ENCODE measurements at regions not wholly inside any gene's neighbourhood (a gene's known extent, or its start where the extent isn't known, plus 50 kb on each side); places are given as distances from the start of the nearest gene placed in this dataset.

- TF ChIP-seq RAD21 (IDR thresholded peaks at IDR 0.05; ENCODE audit: low read depth) (no peak), EGR1 (IDR thresholded peaks at IDR 0.05) (no peak), YY1 (IDR thresholded peaks at IDR 0.05; ENCODE audit: low read depth) (no peak), TCF12 (IDR thresholded peaks at IDR 0.05; ENCODE audit: low read depth) (no peak), FOXM1 (IDR thresholded peaks at IDR 0.05; ENCODE audit: borderline replicate concordance, low read depth) (no peak), CREB1 (IDR thresholded peaks at IDR 0.05; ENCODE audit: low read depth) (no peak), CEBPB (IDR thresholded peaks at IDR 0.05) (no peak), TAF1 (IDR thresholded peaks at IDR 0.05; ENCODE audit: low read depth) (no peak)
- TF ChIP-seq, protein P1, sequence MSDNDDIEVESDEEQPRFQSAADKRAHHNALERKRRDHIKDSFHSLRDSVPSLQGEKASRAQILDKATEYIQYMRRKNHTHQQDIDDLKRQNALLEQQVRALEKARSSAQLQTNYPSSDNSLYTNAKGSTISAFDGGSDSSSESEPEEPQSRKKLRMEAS (IDR thresholded peaks at IDR 0.05), result no peak
These were observed 77.7 kb upstream of the VSTM2B start for GRCh38 chr19:29448046-29448445.

DNA sequence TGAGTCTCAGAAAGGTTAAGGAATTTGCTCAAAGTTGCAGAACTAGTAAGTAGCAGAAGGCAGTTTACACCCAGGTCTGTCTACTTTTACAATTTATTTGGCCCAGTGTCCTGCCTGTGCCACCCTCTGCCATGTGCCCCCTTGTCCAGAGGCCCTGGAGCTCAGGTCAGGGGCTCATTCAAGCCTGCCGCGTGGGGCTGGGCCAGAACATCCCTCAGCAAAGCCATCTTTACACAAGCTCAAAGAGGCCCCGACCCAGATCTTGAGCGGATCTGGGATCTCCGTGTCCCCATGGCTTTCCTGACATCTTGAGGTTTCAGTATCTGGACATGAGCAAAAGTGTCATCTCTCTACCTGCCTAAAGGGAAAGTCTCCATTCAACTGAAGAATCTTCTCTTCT, 76.4 kb upstream of the VSTM2B start:
- TF ChIP-seq EP300 (IDR thresholded peaks at IDR 0.05; ENCODE audit: borderline replicate concordance), result no peak
- no peak for TF ChIP-seq CREB1 (IDR thresholded peaks at IDR 0.05; ENCODE audit: low read depth)
- no peak for TF ChIP-seq YY1 (IDR thresholded peaks at IDR 0.05; ENCODE audit: low read depth)
- TF ChIP-seq TCF12 (IDR thresholded peaks at IDR 0.05; ENCODE audit: low read depth), result no peak
- no peak for TF ChIP-seq CEBPB (IDR thresholded peaks at IDR 0.05)

DNA sequence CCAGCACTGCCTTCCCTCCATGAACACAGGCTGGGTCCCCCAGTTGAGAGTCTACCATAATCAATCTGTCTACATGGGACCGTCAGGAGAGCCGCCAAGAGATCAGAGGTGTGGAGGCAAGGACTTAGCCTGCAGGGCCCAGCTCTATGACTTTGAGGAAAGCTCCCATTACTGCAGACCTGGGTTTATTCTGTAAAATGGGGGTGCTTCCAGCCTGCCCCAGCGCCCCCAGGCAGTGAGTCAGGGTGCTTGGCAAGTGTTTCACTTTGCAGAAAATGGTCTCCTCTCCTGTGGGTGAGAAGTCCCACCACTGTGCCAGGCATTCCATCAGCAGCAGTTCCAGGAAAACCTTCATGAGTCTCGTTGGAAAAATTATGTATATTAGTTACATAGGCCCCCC, 75.5 kb upstream of the VSTM2B start:
- TF ChIP-seq TEAD4 (IDR thresholded peaks at IDR 0.05) (no peak), NFIC (IDR thresholded peaks at IDR 0.05) (no peak), ZBTB7A (IDR thresholded peaks at IDR 0.05; ENCODE audit: low read depth) (no peak), TAF1 (IDR thresholded peaks at IDR 0.05; ENCODE audit: low read depth) (no peak), TCF12 (IDR thresholded peaks at IDR 0.05; ENCODE audit: low read depth) (no peak), RAD21 (IDR thresholded peaks at IDR 0.05; ENCODE audit: low read depth) (no peak), YY1 (IDR thresholded peaks at IDR 0.05; ENCODE audit: low read depth) (no peak), EGR1 (IDR thresholded peaks at IDR 0.05) (no peak), EP300 (IDR thresholded peaks at IDR 0.05; ENCODE audit: borderline replicate concordance) (no peak), FOXM1 (IDR thresholded peaks at IDR 0.05; ENCODE audit: borderline replicate concordance, low read depth) (no peak), CEBPB (IDR thresholded peaks at IDR 0.05) (no peak), CREB1 (IDR thresholded peaks at IDR 0.05; ENCODE audit: low read depth) (no peak)
- TF ChIP-seq, protein P2, sequence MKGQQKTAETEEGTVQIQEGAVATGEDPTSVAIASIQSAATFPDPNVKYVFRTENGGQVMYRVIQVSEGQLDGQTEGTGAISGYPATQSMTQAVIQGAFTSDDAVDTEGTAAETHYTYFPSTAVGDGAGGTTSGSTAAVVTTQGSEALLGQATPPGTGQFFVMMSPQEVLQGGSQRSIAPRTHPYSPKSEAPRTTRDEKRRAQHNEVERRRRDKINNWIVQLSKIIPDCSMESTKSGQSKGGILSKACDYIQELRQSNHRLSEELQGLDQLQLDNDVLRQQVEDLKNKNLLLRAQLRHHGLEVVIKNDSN (IDR thresholded peaks at IDR 0.05), result no peak
- TF ChIP-seq, protein P1 (IDR thresholded peaks at IDR 0.05), result no peak
- TF ChIP-seq, protein P3, sequence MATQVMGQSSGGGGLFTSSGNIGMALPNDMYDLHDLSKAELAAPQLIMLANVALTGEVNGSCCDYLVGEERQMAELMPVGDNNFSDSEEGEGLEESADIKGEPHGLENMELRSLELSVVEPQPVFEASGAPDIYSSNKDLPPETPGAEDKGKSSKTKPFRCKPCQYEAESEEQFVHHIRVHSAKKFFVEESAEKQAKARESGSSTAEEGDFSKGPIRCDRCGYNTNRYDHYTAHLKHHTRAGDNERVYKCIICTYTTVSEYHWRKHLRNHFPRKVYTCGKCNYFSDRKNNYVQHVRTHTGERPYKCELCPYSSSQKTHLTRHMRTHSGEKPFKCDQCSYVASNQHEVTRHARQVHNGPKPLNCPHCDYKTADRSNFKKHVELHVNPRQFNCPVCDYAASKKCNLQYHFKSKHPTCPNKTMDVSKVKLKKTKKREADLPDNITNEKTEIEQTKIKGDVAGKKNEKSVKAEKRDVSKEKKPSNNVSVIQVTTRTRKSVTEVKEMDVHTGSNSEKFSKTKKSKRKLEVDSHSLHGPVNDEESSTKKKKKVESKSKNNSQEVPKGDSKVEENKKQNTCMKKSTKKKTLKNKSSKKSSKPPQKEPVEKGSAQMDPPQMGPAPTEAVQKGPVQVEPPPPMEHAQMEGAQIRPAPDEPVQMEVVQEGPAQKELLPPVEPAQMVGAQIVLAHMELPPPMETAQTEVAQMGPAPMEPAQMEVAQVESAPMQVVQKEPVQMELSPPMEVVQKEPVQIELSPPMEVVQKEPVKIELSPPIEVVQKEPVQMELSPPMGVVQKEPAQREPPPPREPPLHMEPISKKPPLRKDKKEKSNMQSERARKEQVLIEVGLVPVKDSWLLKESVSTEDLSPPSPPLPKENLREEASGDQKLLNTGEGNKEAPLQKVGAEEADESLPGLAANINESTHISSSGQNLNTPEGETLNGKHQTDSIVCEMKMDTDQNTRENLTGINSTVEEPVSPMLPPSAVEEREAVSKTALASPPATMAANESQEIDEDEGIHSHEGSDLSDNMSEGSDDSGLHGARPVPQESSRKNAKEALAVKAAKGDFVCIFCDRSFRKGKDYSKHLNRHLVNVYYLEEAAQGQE (IDR thresholded peaks at IDR 0.05; ENCODE audit: low read depth), result no peak

- TF ChIP-seq NFIC (IDR thresholded peaks at IDR 0.05), result no peak
- no peak for TF ChIP-seq TAF1 (IDR thresholded peaks at IDR 0.05; ENCODE audit: low read depth)
- TF ChIP-seq ZBTB7A (IDR thresholded peaks at IDR 0.05; ENCODE audit: low read depth), result no peak
- no peak for TF ChIP-seq CEBPB (IDR thresholded peaks at IDR 0.05)
- no peak for TF ChIP-seq EP300 (IDR thresholded peaks at IDR 0.05; ENCODE audit: borderline replicate concordance)
- TF ChIP-seq CREB1 (IDR thresholded peaks at IDR 0.05; ENCODE audit: low read depth), result no peak
- TF ChIP-seq RAD21 (IDR thresholded peaks at IDR 0.05; ENCODE audit: low read depth), result no peak
- TF ChIP-seq TCF12 (IDR thresholded peaks at IDR 0.05; ENCODE audit: low read depth), result no peak
These were observed 75.0 kb upstream of the VSTM2B start for GRCh38 chr19:29450812-29451211.

GRCh38 chr19:29454109-29454508, 71.7 kb upstream of the VSTM2B start:
- no peak for TF ChIP-seq CREB1 (IDR thresholded peaks at IDR 0.05; ENCODE audit: low read depth)
- TF ChIP-seq, protein P1 (IDR thresholded peaks at IDR 0.05), result no peak
- TF ChIP-seq TAF1 (IDR thresholded peaks at IDR 0.05; ENCODE audit: low read depth), result no peak
- no peak for TF ChIP-seq ZBTB7A (IDR thresholded peaks at IDR 0.05; ENCODE audit: low read depth)
- TF ChIP-seq CEBPB (IDR thresholded peaks at IDR 0.05), result no peak
- TF ChIP-seq NFIC (IDR thresholded peaks at IDR 0.05), result no peak
- no peak for TF ChIP-seq EGR1 (IDR thresholded peaks at IDR 0.05)

- no peak for TF ChIP-seq TEAD4 (IDR thresholded peaks at IDR 0.05)
- no peak for TF ChIP-seq NFIC (IDR thresholded peaks at IDR 0.05)
- TF ChIP-seq, protein P2 (IDR thresholded peaks at IDR 0.05), result no peak
- TF ChIP-seq ZBTB7A (IDR thresholded peaks at IDR 0.05; ENCODE audit: low read depth), result no peak
- no peak for TF ChIP-seq FOXM1 (IDR thresholded peaks at IDR 0.05; ENCODE audit: borderline replicate concordance, low read depth)
- no peak for TF ChIP-seq EP300 (IDR thresholded peaks at IDR 0.05; ENCODE audit: borderline replicate concordance)
- no peak for TF ChIP-seq TCF12 (IDR thresholded peaks at IDR 0.05; ENCODE audit: low read depth)
- TF ChIP-seq RAD21 (IDR thresholded peaks at IDR 0.05; ENCODE audit: low read depth), result no peak
- no peak for TF ChIP-seq CREB1 (IDR thresholded peaks at IDR 0.05; ENCODE audit: low read depth)
- TF ChIP-seq, protein P3 (IDR thresholded peaks at IDR 0.05; ENCODE audit: low read depth), result no peak
- TF ChIP-seq TAF1 (IDR thresholded peaks at IDR 0.05; ENCODE audit: low read depth), result no peak
- no peak for TF ChIP-seq YY1 (IDR thresholded peaks at IDR 0.05; ENCODE audit: low read depth)
These were observed 68.4 kb upstream of the VSTM2B start for GRCh38 chr19:29457413-29457812.
